ENCODE measurements at regions not wholly inside any gene's neighbourhood (a gene's known extent, or its start where the extent isn't known, plus 50 kb on each side); places are given as distances from the start of the nearest gene placed in this dataset.
A peak's percentile ranks its signal among the peaks of the same experiment; 100 is the strongest.
"Not testable (repeated sequence)": the region's sequence is repeated elsewhere in the genome, so short reads cannot be mapped to it uniquely, and the experiment has no call there.

DNA sequence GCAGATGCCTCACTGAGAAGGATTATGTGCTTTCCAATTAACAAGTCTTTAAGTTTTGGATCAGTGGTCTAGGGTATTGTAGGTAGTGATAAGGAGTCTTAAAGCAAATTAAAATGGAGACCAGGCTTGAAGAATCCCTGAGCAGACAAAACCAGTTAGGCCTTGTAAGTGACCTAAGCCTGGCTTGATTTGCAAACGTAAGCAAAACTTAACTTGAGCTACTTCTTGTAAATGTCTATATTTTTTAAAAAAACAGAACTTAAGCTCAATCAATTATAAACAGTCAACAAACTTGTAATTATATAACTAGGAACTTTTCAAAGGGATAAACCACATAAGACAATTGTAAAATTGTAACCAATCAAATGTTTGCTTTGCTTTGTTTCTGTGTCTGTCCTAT is 72.7 kb upstream of the NALF2 start:
- DNase-seq (ENCODE audit: low read depth), result no peak

DNA sequence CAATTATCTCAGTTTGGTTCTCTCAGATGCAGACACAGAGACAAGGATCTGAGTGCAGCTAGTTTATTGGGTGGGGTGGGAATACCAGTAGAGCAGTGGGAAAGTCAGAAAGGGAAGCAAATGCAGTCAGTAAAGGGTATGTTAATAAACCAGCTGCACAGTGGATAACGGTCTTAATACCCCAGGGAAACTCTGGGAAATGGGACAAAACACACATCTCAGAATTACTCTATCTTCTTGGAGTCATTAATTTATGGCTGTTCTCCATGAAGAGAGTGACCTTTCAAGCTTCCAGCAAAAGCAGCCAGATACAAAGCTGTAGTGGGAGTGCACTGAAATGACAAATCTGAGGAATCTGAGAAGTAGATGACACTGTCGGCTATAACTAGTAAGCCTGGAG is 73.3 kb upstream of the NALF2 start:
- no peak for DNase-seq (ENCODE audit: low read depth)

DNA sequence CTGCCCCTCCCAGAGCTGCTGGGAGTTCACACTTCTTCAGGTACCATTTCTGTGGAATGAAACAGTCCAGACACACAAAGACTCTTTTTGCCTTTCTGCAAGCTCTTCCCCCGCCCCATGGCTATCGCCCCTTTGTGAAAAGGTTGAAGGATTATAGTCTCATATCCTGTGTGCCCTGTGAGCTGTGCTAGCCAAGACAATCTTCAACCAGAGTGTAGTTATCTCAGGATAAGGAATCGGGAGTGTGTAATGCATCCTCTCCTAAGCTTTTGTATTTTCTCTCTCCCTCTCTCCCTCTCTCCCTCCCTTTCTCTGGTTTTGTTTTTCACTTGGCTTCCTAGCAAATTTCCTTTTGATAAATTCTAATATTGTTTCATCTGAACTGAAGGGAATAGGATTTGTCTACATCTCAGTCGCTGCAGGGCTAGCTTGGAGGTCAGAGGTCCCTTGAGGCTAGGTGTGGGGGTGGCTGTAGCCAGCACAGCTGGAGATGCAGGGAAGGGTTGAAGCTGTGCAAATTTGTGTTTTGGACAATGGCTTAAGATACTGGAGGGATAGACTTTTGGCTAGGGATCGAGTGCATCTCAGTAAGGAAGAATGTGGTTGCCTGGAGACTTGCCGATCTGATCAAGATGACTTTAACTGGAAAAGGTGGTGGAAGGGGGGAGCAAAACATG is 74.6 kb upstream of the NALF2 start:
- no peak for DNase-seq (ENCODE audit: low read depth)

DNA sequence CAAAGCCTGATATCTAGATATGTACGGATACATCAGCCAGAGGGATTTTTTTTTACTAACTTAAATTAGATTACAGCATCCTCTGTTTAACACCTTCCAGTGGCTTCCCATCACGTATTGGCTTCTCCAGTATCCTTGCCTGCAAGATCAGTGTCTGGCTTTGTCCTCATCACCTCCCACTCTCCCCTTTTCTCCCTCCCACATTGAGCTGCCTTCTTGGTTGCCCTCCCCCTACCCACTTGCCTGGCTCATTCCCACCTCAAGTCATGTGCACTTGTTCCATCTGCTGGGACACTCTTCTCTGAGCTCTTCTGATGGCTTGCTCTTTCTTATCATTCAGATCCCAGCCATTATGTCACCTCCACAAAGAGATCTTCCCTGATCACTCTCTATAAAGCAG is 75.9 kb upstream of the NALF2 start:
- DNase-seq (ENCODE audit: low read depth), result no peak

DNA sequence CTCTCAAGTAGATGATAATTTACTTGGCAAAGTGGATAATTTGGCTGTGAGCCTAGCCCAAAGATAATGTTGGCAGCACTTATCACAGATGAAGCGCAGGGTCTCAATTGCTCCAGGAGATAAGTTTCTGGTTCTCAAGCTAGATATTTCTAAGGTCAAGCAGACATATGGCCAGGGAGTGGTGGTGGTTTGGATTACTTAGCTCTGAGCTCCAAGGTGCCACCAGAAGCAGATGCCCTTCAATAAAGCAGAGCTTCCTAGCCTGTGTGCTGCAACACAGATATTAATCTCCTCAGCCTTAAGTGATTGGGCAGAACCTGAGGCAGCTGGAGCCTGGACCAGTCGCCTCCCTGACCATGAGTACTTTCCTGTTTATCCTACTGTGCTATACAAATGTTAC is 79.2 kb upstream of the NALF2 start:
- no peak for DNase-seq (ENCODE audit: low read depth)

DNA sequence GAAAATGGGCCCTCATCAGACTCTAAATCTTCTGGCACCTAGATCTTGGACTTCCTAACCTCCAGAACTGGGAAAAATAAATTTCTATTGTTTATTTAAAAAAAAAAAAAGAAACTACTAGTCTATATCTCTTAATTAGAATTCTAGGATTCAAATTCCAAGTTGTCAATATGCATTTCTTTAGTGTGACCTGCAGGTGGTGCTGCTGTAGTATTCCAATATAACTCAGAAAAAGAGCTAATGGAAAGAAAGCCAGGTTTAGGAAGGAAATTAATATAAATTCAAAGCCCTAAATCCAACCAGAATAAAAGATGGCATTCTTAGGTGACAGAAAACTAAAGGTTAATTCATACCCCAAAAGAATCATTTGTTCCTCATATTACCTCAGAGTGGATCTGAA is 80.0 kb upstream of the NALF2 start:
- no peak for DNase-seq (ENCODE audit: low read depth)

DNA sequence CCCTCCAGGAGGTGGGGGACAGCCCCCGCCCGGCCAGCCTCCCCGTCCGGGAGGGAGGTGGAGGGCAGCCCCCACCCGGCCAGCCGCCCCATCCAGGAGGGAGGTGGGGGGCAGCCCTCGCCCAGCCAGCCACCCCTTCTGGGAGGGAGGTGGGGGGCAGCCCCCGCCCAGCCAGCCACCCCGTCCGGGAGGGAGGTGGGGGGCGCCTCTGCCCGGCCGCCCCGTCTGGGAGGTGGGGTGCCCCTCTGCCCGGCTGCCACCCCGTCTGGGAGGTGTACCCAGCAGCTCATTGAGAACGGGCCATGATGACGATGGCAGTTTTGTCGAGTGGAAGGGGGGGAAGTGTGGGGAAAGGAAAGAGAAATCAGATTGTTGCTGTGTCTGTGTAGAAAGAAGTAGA is 81.9 kb upstream of the NALF2 start:
- DNase-seq (ENCODE audit: low read depth), result not testable (repeated sequence)

DNA sequence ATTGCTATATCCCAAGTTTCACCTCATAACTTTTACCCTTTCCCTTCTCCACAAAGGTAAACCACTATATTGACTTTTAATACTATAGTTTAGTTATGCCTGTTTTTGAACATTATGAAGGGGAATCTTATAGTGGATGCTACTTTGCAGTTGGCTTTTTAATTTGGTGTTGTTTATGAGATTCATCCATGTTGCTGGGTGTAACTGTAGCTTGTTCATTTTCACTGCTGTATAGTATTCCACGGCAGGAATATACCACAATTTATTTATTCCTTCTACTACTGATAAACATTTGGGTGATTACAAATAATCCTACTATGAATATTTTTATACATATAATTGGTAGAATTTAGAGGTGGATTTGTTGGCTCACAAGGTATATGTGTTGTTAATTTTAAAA is 88.4 kb upstream of the NALF2 start:
- DNase-seq (ENCODE audit: low read depth), result no peak

DNA sequence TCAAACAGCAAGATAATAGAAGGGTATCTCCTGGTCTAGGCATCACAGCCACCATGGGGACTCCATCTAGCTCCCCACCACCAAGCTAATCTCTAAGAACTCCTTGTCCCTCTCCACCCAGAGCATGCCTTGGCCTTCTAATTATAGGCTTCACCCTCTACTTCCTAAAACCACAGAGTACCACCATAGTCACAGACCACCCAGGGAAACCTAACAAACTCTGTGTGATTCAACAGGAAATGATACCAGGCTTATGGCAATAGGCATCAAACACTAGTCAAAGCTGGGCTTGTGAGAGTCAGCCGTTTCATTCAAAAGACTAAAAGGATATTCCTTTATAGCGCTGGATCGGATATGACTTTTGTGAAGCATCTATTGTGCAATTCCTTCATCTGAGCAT is 91.5 kb upstream of the NALF2 start:
- DNase-seq (ENCODE audit: low read depth), result no peak

DNA sequence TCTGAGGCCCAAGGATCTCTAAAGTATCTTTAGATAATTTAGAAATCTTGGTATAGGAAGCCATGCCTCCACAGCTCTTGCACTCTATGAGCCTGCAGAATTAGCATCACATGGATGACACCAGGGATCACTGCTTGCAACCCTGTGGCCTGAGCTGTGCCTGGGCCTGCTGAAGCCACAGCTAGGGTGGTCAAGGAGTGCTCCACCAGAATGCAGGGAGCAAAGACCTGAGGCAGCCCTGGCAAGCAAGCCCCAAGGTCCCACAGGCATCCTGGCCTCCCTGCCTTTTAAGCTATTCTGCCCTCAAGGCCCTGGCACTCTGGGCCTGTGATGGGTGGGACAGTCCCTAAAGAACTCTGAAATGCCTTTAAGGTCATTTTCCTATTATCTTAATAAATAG is 105.2 kb upstream of the NALF2 start:
- no peak for DNase-seq (ENCODE audit: low read depth)

DNA sequence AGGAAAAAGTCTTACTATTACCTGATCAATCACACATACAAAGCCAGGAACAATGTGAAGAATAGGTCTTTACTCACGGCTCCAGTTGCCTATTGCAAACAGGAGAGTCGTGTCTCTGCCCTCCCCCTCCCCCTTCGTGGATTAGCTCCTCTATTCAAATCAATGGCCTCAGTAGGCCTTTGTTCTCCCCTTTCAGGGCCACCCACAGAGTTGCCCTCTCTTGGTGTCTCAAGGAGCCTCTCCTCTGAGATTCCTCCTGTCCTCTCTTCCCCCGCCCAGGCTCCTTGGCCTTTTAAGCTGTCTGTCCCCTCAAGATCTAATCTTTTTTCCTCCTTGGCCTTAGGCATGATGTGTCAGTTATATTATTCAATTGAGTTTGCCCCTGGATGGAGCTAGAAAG is 107.2 kb upstream of the NALF2 start:
- DNase-seq (ENCODE audit: low read depth), result no peak

DNA sequence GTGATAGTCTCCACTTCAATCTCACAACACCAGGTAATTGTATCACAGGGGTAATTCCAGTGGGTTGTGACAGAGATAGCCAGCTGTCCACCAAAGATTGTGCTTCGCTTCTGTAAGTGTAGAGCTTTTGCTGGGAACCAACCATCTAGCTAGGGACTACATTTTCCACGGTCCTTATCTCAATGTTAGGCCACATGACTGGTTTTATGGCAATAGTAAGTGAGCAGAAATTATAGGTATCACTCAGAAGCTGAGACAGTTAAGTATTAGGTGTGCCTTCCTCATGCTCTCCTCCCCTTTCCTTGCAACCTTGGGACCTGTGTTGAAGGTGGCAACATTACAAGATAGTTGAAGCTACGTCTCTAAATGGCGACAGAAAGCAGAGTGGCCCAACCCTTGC is 108.8 kb upstream of the NALF2 start:
- no peak for DNase-seq (ENCODE audit: low read depth)

DNA sequence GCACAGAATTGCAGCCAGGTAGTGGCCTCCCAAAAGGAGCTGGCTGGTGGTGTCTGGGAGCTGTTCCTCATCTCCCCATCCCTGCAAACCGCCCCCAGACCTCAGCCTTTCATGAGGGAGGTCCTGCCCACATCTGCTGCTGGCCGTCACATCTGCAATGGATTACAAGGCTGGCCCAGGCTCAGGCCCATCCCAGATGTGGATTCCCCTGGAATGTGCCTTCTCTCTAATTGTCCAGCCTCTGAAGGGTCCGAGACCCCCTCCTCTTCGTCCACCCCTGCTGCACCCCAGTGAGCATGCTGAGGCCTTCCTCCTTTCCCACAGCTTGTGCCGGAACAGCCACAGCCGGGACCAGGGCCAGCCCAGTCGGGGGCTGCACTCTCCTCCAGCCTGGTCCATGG is 115.0 kb upstream of the NALF2 start:
- DNase-seq (ENCODE audit: low read depth), result no peak

DNA sequence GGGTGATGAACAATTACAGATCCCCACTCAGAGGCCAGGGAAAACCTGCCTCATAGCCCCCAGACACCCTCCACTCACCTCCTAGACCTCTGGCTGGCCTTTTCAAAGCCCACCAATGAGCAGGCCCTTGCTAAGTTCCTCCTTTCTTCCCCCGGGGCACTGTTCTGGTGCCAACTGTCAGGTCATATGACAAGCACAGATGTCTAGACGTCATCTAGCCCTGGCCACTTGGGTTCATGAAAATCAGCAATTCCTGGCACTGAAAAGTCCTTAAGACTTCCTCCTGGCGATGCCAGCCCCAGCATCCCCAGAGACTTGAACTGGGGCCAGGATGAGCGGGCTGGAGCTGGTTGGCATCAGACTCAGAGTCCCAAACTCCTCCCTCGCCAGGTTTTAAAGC is 115.6 kb upstream of the NALF2 start:
- DNase-seq (ENCODE audit: low read depth), result no peak

DNA sequence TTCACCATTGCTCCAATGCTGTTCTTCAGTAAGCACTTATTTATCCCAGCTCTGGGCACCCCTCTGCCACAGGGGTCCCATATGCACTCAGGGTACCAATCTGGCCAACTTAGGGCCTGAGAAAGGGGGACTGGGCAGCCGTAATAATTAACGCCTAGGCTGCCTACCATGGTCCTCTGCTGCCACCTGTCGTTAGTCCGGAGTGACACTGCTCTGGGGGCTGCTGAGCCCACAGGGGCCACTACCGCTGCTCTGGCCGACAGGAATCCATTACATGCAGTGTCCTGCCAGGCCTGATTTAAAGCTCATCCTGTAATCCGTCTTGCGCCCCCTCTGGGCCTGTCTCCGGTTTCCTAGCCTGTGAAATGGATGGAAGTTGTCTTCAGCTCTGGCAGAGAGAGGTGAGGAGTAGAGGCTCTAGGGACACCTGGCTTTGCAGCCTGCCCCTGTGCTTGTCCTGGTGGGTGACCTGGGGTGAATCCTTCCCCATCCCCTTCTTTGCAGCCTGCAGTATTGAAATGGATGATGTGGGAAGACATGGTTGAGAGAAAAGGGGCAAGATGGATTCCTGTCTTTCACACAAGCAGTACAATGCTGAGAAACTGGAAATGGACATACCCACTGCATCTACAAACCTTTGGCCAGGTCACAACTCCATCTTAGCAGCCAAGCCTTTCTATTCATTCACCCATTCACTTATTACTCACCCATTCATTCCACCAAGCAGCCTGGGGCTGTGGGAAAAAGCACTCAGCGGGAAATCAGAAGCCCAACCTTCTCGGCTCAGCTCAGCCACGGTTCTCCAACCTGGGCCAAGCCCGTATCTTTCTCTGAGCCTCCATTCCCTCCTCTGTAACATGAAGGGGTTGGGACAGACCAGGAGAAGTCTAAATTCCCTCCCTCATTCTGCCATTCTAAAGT is 116.3 kb upstream of the NALF2 start:
- peak; percentile 3 for DNase-seq (ENCODE audit: low read depth)

DNA sequence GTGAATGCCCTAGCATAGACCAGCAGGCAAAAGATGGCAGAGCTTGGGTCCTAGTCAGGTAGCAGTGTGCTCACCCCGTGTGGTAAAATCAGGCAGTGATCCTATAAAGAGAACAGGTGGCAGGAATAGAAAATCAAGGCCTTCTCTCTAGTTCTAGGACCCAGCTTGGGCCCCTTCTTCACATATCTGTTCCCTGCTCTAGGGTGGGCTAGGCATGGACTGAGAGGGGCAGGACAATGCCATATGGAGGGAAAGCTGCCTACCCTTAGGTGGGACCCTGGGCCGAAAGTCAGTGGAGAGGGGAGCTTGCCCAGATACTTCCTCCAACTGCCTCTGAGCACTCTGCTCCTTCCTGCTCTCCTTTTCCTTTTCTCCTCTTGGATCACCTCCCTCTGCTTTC is 117.4 kb upstream of the NALF2 start:
- DNase-seq (ENCODE audit: low read depth), result no peak

DNA sequence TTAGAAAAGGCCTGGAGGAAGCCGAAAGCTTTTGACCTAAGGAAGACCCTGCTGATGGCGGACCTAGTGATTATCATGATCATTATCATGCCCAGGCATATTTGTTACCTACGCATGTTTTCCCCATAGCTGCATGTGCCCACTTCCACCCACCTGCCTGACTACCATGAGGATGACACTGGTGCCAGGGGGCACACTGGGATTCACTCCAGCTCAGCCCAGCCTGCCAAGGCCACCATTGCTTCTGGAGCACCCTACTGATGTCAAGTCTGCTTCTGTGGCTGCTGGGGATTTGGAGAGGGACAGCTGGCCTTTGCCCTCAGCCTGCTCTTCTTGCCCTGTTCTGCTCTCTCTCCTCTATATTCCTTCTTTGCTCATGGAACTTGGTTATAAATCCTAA is 124.7 kb upstream of the NALF2 start:
- no peak for DNase-seq (ENCODE audit: low read depth)

DNA sequence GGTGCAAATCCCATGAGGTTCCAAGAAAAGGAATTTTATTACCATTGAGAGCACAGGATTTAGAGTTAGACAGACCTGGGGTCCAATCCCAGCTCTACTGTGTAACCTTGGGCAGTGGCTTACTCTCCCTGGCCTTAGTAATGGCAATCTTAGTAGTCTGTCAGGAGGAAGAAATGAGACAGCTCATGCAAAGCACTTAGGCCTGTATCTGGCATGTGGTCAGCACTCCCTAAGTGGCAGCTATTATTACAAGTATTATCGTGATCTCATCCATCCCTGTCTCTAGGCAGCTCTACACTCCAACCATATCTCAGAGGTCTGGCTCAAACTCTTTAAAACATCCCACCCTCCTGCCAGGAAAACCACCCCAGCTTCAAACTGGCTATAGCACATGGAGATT is 129.6 kb upstream of the NALF2 start:
- no peak for DNase-seq (ENCODE audit: low read depth)

DNA sequence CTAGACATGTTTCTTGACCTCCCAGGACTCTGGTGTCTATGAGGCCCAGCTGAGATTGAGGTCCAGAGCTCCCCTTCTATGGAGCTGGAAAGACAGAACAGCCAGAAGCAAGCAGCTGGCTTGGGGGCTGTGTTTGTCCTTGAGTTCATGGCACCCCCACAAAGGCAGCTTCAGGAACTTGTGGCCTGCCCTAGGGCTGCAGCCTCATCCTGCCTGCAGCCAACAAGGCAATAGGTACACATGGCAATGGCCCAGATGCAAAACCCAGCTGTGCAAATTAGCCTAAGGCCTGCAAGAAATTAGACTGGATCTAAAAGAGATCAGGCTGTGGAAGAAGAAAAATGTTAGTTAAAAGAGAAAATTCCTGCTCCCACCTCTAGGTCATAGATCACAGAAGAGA is 131.7 kb upstream of the NALF2 start:
- no peak for DNase-seq (ENCODE audit: low read depth)

DNA sequence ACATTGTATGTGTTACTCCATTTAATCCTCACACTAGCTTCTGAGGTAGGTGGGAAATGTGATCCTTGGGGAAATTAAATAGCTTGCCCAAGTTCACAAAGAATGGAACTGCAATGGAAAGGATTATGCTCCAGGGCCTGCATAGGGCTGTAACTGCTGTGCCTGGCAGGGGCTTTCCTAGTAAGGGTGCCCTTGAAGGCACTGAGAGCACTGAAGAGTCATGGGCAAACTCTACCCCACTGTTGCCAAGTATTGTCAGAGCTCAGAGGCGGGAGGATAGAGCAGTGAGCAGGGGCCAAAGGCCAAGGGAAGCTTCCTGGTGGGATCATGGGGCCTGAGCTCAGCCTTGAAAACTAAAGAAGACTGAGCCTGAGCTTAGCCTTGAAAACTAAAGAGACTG is 133.0 kb upstream of the NALF2 start:
- DNase-seq (ENCODE audit: low read depth), result no peak

DNA sequence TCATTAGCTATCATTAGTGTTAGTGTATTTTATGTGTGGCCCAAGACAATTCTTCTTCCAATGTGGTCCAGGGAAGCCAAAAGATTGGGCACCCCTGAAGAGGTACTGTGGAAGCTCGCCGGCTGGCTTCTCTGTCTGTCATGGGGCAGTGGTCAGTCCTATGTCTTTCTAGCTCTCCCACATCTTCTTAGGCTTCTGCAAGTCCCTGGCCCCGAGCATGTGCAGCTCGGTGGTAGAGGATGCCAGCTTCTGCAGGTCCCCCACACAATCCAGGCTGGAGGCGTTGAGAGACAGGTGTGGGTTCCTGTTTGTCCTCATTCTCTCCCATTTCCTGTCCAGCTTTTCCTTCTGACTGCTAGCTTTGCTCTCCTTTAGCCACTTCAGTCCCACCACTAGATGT is 134.1 kb upstream of the NALF2 start:
- DNase-seq (ENCODE audit: low read depth), result no peak

DNA sequence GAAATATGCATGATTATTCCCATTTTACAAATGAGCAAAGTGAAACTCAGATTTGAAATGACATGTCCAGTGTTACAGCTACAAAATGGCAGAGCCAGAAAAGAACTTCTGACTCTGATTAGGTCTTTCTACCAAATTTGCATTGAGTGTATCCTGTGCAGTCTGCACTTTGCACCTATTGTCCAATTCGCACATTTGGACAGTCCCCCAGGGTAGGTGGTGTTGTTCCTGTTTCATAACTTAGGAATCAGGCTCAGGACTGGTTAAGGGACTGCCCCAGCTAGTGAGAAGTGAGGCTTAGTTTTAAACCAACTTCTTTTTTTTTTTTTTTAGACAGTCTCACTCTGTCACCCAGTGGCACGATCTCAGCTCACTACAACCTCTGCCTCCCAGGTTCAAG is 137.9 kb upstream of the NALF2 start:
- DNase-seq (ENCODE audit: low read depth), result no peak

DNA sequence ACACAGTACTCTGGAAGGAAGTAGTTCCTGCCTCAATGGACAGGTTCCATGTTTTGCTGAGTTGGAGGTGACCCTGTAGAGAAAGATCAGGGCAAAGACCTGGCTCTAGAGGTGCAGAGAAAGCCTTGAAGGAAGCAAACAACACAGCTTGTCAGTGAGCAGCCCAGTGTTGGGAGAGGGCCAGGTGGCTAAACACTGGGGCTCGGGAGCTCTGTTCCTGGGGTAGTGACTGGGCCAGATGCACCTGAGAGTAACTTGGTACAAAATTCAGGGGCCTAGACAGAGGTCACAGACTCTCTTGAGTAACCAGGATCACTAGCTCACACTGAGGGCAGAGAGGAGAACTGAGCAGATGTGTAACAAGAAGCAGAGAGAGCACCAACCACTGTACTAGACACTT is 138.4 kb upstream of the NALF2 start:
- DNase-seq (ENCODE audit: low read depth), result no peak

DNA sequence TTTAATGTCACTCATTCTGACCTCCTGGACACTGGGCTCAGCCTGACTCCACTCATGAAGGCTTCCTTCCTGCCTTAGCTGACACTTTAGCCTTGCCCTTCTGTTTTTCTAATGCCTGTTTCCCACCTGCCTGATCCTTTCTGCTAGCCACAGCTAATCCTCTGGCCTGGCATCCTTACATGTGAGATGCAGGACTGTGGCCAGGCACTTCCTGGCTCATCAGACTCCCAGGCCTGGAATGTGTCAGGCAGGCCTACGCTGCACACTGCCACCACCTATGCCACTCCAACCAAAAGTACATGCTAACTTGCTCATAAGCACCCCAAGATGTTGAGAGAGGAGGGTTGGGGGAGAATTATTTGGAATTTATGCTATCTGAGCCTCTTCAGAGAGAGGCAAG is 138.8 kb upstream of the NALF2 start:
- no peak for DNase-seq (ENCODE audit: low read depth)

All from activated T-cell treated with anti-CD3 and anti-CD28 coated beads for 24 hours (primary cell).